GM12878 (cell line): ENCODE measurements at regions not wholly inside any gene's neighbourhood (a gene's known extent, or its start where the extent isn't known, plus 50 kb on each side); places are given as distances from the start of the nearest gene placed in this dataset.

Source experiments
- CEBPB ChIP-seq, 2 experiments: fragments of 150-350 bp in 1 of 2; IDR thresholded peaks; 2 replicates each; pipeline ENCODE4 v1.6.1; 2012 to 2014; ENCODE audit warnings: low read depth in 2 of 2, low read length in 2 of 2, borderline replicate concordance in 1 of 2, inconsistent platforms in 1 of 2
- CTCF ChIP-seq, 3 experiments: IDR thresholded peaks in 2 of 3; conservative IDR thresholded peaks in 1 of 3; 2 replicates each; pipeline ENCODE4 v1.5.1; 2011; ENCODE audit warnings: low read depth in 3 of 3, low read length in 3 of 3, mild to moderate bottlenecking in 3 of 3, control low read depth in 2 of 3, moderate library complexity in 2 of 3, inconsistent platforms in 1 of 3, mixed read lengths in 1 of 3; ENCODE audit not compliant: control insufficient read depth in 2 of 3, insufficient read depth in 1 of 3; ENCODE audit errors: extremely low read depth in 1 of 3
- EGR1 ChIP-seq, 2 experiments: IDR thresholded peaks; 1 replicate in 1 of 2; 2 replicates in 1 of 2; pipeline ENCODE4 v1.6.1; 2011 to 2012; ENCODE audit warnings: low read depth in 2 of 2, low read length in 2 of 2, borderline replicate concordance in 1 of 2, mild to moderate bottlenecking in 1 of 2, moderate library complexity in 1 of 2
- GABPA ChIP-seq: IDR thresholded peaks from 2 replicates; pipeline ENCODE4 v1.6.1; 2014; ENCODE audit warnings: antibody characterized with exemption, low read depth, mild to moderate bottlenecking, inconsistent platforms
- HCFC1 ChIP-seq: fragments of 150-350 bp; IDR thresholded peaks from 2 replicates; pipeline ENCODE4 v1.6.1; 2014; ENCODE audit warnings: low read length
- MAX ChIP-seq: IDR thresholded peaks from 2 replicates; pipeline ENCODE4 v1.6.1; 2012; ENCODE audit warnings: low read depth, low read length, improper control_type of control experiment
- POLR2A ChIP-seq: IDR thresholded peaks from 2 replicates; pipeline ENCODE4 v1.6.1; 2011; ENCODE audit warnings: low read depth, mild to moderate bottlenecking, low read length
- SPI1 ChIP-seq: IDR thresholded peaks from 2 replicates; pipeline ENCODE4 v1.6.1; 2011; ENCODE audit warnings: low read depth, mild to moderate bottlenecking, low read length, moderate library complexity, borderline replicate concordance; ENCODE audit not compliant: insufficient read depth
- SUZ12 ChIP-seq: fragments of 200-600 bp; sonication (generic); IDR thresholded peaks from one replicate; pipeline ENCODE4 v1.6.1; 2018; ENCODE audit warnings: antibody characterized with exemption, mild to moderate bottlenecking; ENCODE audit not compliant: unreplicated experiment
- TAF1 ChIP-seq: IDR thresholded peaks from 2 replicates; pipeline ENCODE4 v1.6.1; 2011; ENCODE audit warnings: mild to moderate bottlenecking, low read depth, low read length, borderline replicate concordance
- TCF12 ChIP-seq: IDR thresholded peaks from 2 replicates; pipeline ENCODE4 v1.6.1; 2011; ENCODE audit warnings: low read depth, mild to moderate bottlenecking, low read length
- ZNF274 ChIP-seq: IDR thresholded peaks from one replicate; pipeline ENCODE4 v1.8.0; 2011; ENCODE audit not compliant: insufficient read length, insufficient read depth

GRCh38 chr14:57008534-57008933 lies 198.3 kb upstream of the OTX2 start:
- TF ChIP-seq MAX (no peak), CTCF (IDR thresholded peaks at IDR 0.05 in 2 of 3, conservative IDR thresholded peaks at IDR 0.05 in 1 of 3; ENCODE audit: control insufficient read depth in 2 of 3, extremely low read depth in 1 of 3, insufficient read depth in 1 of 3, low read depth in 3 of 3, low read length in 3 of 3) (no peak), ZNF274 (no peak), HCFC1 (no peak), SPI1 (no peak), GABPA (no peak), TCF12 (no peak), POLR2A (no peak), CEBPB (IDR thresholded peaks at IDR 0.05; ENCODE audit: borderline replicate concordance in 1 of 2, low read depth in 2 of 2, low read length in 2 of 2) (no peak), SUZ12 (no peak), TAF1 (no peak), EGR1 (IDR thresholded peaks at IDR 0.05; ENCODE audit: borderline replicate concordance in 1 of 2, low read depth in 2 of 2, low read length in 2 of 2) (no peak)
